MM.1S (cell line): ENCODE measurements at regions not wholly inside any gene's neighbourhood (a gene's known extent, or its start where the extent isn't known, plus 50 kb on each side); places are given as distances from the start of the nearest gene placed in this dataset.

Source experiments
- DNase-seq: peaks from one replicate; pipeline ENCODE4 v3.0.0-alpha.2; 2015
- H2AFZ ChIP-seq: fragments of 300-600 bp; sonication (generic); 2 replicates; pipeline ENCODE4 v1.6.0; 2016; ENCODE audit warnings: antibody characterized with exemption, low read length
- H3F3A ChIP-seq: fragments of 300-600 bp; sonication (generic); 2 replicates; pipeline ENCODE4 v1.6.1; 2016; ENCODE audit warnings: mild to moderate bottlenecking, antibody characterized with exemption, low read length, moderate library complexity, mixed read lengths; ENCODE audit not compliant: insufficient read depth
- H3K27ac ChIP-seq: fragments of 300-600 bp; sonication (generic); 2 replicates; pipeline ENCODE4 v1.5.1; 2016; ENCODE audit warnings: mild to moderate bottlenecking, low read length
- H3K27me3 ChIP-seq: fragments of 300-600 bp; sonication (generic); replicated peaks from 2 replicates; pipeline ENCODE4 v1.6.0; 2016; ENCODE audit warnings: low read length; ENCODE audit not compliant: insufficient read depth
- H3K36me3 ChIP-seq: fragments of 300-600 bp; sonication (generic); replicated peaks from 2 replicates; pipeline ENCODE4 v1.6.1; 2016; ENCODE audit warnings: mild to moderate bottlenecking, low read length, mixed read lengths; ENCODE audit not compliant: insufficient read depth
- H3K4me1 ChIP-seq: fragments of 300-600 bp; sonication (generic); 2 replicates; pipeline ENCODE4 v1.6.1; 2016; ENCODE audit warnings: low read length, mixed read lengths
- H3K4me2 ChIP-seq: fragments of 300-600 bp; sonication (generic); 2 replicates; pipeline ENCODE4 v1.6.0; 2016; ENCODE audit warnings: low read depth, low read length
- H3K4me3 ChIP-seq: fragments of 300-600 bp; sonication (generic); 2 replicates; pipeline ENCODE4 v1.5.1; 2016; ENCODE audit warnings: low read length, mixed read lengths
- H3K79me2 ChIP-seq: fragments of 300-600 bp; sonication (generic); 2 replicates; pipeline ENCODE4 v1.6.1; 2016; ENCODE audit warnings: mixed run types, low read length, mixed read lengths
- H3K9ac ChIP-seq: fragments of 300-600 bp; sonication (generic); 2 replicates; pipeline ENCODE4 v1.6.1; 2016; ENCODE audit warnings: low read length, mixed read lengths
- H3K9me2 ChIP-seq: fragments of 300-600 bp; sonication (generic); replicated peaks from 2 replicates; pipeline ENCODE4 v1.6.1; 2016; ENCODE audit warnings: mild to moderate bottlenecking, low read length, mixed read lengths; ENCODE audit not compliant: insufficient read depth
- H3K9me3 ChIP-seq: fragments of 300-600 bp; sonication (generic); replicated peaks from 2 replicates; pipeline ENCODE4 v1.6.1; 2016; ENCODE audit warnings: mild to moderate bottlenecking, low read length, mixed read lengths; ENCODE audit not compliant: insufficient read depth
- H4K20me1 ChIP-seq: fragments of 300-600 bp; sonication (generic); 2 replicates; pipeline ENCODE4 v1.6.1; 2016; ENCODE audit warnings: mild to moderate bottlenecking, low read length, moderate library complexity, mixed read lengths; ENCODE audit not compliant: insufficient read depth
- EZH2 ChIP-seq: fragments of 300-600 bp; sonication (generic); optimal IDR thresholded peaks from 2 replicates; pipeline ENCODE3; 2017; ENCODE audit warnings: low read depth, mild to moderate bottlenecking, antibody characterized with exemption, low read length, mixed read lengths
- EZH2phosphoT487 ChIP-seq: fragments of 300-600 bp; sonication (generic); IDR thresholded peaks from 2 replicates; pipeline ENCODE4 v1.6.1; 2018; ENCODE audit warnings: antibody characterized with exemption, low read length
- TF ChIP-seq, protein P1 (sequence below): fragments of 300-600 bp; sonication (generic); IDR thresholded peaks from 2 replicates; pipeline ENCODE4 v1.5.1; 2016; ENCODE audit warnings: antibody characterized with exemption, low read length, mixed read lengths

- H3K27ac ChIP-seq = no peak overlapping the region
- DNase-seq = no peak
- H3K9me3 ChIP-seq = no peaks in the 10 kb centered on the region
- H3K36me3 ChIP-seq = no peaks in the 10 kb centered on the region
- no peak overlapping the region for H3K4me3 ChIP-seq
- TF ChIP-seq EZH2phosphoT487 (no peak), EZH2 (no peak)
- TF ChIP-seq, protein P1, sequence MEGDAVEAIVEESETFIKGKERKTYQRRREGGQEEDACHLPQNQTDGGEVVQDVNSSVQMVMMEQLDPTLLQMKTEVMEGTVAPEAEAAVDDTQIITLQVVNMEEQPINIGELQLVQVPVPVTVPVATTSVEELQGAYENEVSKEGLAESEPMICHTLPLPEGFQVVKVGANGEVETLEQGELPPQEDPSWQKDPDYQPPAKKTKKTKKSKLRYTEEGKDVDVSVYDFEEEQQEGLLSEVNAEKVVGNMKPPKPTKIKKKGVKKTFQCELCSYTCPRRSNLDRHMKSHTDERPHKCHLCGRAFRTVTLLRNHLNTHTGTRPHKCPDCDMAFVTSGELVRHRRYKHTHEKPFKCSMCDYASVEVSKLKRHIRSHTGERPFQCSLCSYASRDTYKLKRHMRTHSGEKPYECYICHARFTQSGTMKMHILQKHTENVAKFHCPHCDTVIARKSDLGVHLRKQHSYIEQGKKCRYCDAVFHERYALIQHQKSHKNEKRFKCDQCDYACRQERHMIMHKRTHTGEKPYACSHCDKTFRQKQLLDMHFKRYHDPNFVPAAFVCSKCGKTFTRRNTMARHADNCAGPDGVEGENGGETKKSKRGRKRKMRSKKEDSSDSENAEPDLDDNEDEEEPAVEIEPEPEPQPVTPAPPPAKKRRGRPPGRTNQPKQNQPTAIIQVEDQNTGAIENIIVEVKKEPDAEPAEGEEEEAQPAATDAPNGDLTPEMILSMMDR = no peak
- no peaks in the 10 kb centered on the region for H3K79me2 ChIP-seq
- H3K27me3 ChIP-seq = no peaks in the 10 kb centered on the region
- no peak overlapping the region for H3K9ac ChIP-seq
- no peaks in the 10 kb centered on the region for H4K20me1 ChIP-seq
- H3K4me2 ChIP-seq = no peak overlapping the region
- H3F3A ChIP-seq = no peaks in the 10 kb centered on the region
- no peak overlapping the region for H2AFZ ChIP-seq
- no peaks in the 10 kb centered on the region for H3K9me2 ChIP-seq
- no peaks in the 10 kb centered on the region for H3K4me1 ChIP-seq
Measured at GRCh38 chr4:134139188-134139587, 62.4 kb downstream of the PABPC4L start.

- Histone ChIP-seq H3K9me3 (no peaks in the 10 kb centered on the region), H3K4me3 (no peak overlapping the region), H3K79me2 (no peaks in the 10 kb centered on the region), H3K4me2 (no peak overlapping the region), H2AFZ (no peak overlapping the region), H3K27me3 (no peaks in the 10 kb centered on the region), H3F3A (no peaks in the 10 kb centered on the region), H3K4me1 (no peaks in the 10 kb centered on the region), H3K36me3 (no peaks in the 10 kb centered on the region), H3K9me2 (no peaks in the 10 kb centered on the region), H4K20me1 (no peaks in the 10 kb centered on the region), H3K9ac (no peak overlapping the region), H3K27ac (no peak overlapping the region)
- TF ChIP-seq EZH2phosphoT487 (no peak), EZH2 (no peak)
- TF ChIP-seq, protein P1 = no peak
- DNase-seq = no peak
Measured at GRCh38 chr4:134132086-134132783, 69.4 kb downstream of the PABPC4L start.

- Histone ChIP-seq H3K4me1 (no peaks in the 10 kb centered on the region), H3K36me3 (no peaks in the 10 kb centered on the region), H3K4me3 (no peak overlapping the region), H2AFZ (no peak overlapping the region), H3K27ac (no peak overlapping the region), H3F3A (no peaks in the 10 kb centered on the region), H4K20me1 (no peaks in the 10 kb centered on the region), H3K9me2 (no peaks in the 10 kb centered on the region), H3K27me3 (no peaks in the 10 kb centered on the region), H3K9me3 (no peaks in the 10 kb centered on the region), H3K4me2 (no peak overlapping the region), H3K9ac (no peak overlapping the region), H3K79me2 (no peaks in the 10 kb centered on the region)
- no peak for DNase-seq
- TF ChIP-seq EZH2 = no peak
Measured at GRCh38 chr4:134126955-134127354, 74.6 kb downstream of the PABPC4L start.

- H3K9me2 ChIP-seq = no peaks in the 10 kb centered on the region
- no peaks in the 10 kb centered on the region for H4K20me1 ChIP-seq
- H3K4me2 ChIP-seq = no peak overlapping the region
- no peak overlapping the region for H3K27ac ChIP-seq
- no peaks in the 10 kb centered on the region for H3K27me3 ChIP-seq
- no peaks in the 10 kb centered on the region for H3K9me3 ChIP-seq
- no peaks in the 10 kb centered on the region for H3F3A ChIP-seq
- H2AFZ ChIP-seq = no peak overlapping the region
- H3K79me2 ChIP-seq = no peaks in the 10 kb centered on the region
- no peak overlapping the region for H3K4me3 ChIP-seq
- DNase-seq = no peak
- H3K36me3 ChIP-seq = no peaks in the 10 kb centered on the region
- TF ChIP-seq EZH2 (no peak), EZH2phosphoT487 (no peak)
- TF ChIP-seq, protein P1 = no peak
- no peak overlapping the region for H3K9ac ChIP-seq
- H3K4me1 ChIP-seq = no peaks in the 10 kb centered on the region
Measured at GRCh38 chr4:134126000-134126560, 75.5 kb downstream of the PABPC4L start.
